ENCODE measurements at regions not wholly inside any gene's neighbourhood (a gene's known extent, or its start where the extent isn't known, plus 50 kb on each side); places are given as distances from the start of the nearest gene placed in this dataset.
A peak's percentile ranks its signal among the peaks of the same experiment; 100 is the strongest.

DNA sequence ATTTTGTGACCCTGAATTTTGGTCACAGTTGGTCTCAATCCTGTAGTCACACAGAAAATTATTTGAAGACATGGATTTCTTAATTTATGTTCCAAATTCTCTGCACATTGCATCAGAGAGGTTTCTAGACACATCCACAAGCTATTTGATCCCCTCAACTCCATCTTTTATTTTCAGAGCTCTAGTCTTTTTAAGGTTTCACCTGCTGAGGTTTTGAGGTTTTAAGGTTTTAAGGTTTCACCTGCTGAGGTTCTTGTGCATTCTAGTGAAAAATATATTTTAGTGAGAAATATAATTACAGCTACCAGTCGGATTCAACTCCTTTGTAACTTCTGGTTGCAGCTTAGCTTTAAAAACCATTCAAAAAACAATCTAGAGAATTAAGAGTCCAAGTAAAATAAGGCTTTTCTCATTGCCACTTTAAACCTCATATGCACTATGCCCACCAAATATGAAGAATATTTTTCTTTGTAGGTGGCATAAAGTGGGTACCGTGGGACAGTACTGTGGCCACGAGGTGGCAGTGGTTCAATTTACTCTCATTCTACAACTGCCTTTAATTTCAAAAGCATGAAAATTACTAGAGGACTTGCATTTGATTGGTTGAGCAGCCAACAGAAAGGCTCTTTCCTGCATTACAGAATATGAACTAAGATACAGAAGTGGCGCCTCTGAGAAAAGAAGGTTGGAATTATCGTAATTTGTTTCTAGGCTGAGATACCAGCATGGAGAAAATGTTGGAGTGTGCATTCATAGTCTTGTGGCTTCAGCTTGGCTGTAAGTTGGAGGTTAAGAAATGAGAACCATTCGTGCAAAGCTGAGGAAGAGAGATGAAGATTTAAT lies 366.5 kb upstream of the OR4E1 start:
- Histone ChIP-seq H3K4me3 (ENCODE audit: low read depth in 1 of 3, low read length in 3 of 3) (no peak overlapping the region), H3K9me3 (ENCODE audit: control insufficient read depth in 4 of 4, low read length in 3 of 4) (no peaks in the 10 kb centered on the region), H3K4me1 (ENCODE audit: control insufficient read depth in 4 of 4, insufficient read depth in 4 of 4, low read length in 3 of 4) (no peaks in the 10 kb centered on the region), H3K9ac (ENCODE audit: low read depth in 1 of 2, low read length in 2 of 2) (no peak overlapping the region), H3K36me3 (ENCODE audit: control insufficient read depth in 4 of 4, insufficient read depth in 3 of 4, low read depth in 1 of 4, low read length in 3 of 4) (no peaks in the 10 kb centered on the region), H3K27ac (ENCODE audit: low read depth in 1 of 2, low read length in 2 of 2) (no peak overlapping the region), H3K27me3 (ENCODE audit: control insufficient read depth in 4 of 4, insufficient read depth in 4 of 4, low read length in 3 of 4) (peaks cover 0 to 6% (median 0%) of the 10 kb centered on the region in 4 donors)
- no peak for DNase-seq (ENCODE audit: low spot score)
- WGBS, result 36% methylated on average over 6 of the region's 6 CpGs
- TF ChIP-seq TAF1 (conservative IDR thresholded peaks at IDR 0.05) (no peak), RXRA (IDR thresholded peaks at IDR 0.05) (no peak), RAD21 (IDR thresholded peaks at IDR 0.05) (peak in 1 of 2 donors; percentile 31), SP1 (IDR thresholded peaks at IDR 0.05) (no peak), HNF4G (IDR thresholded peaks at IDR 0.05) (no peak)

DNA sequence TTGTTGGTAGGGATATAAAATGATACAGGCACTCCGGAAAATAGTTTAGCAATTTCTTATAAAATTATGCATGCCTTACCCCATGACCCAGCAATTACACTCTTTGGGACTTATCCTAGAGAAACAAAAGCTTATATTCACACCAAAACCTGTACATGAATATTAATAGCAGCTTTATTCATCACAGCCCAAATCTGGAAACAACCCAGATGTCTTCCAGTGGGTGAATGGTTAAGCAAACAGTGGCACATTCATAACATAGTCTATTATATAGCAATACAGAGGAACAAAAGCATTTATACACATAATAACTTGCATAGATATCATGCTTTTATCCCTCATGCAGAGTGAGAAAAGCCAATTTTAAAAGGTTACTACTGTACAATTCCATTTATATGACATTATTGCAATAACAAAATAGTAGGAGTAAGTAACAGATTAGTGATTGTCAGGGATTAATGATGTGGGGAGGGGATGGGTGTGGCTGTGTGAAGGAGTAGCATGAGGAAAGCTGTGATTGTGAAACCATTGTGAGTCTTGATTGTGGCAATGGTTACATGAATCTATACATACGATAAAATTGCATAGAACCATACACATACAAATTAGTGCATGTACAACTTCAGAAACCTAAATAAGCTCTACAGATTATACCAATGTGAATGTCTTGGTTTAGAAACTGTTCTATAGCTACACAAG lies 363.1 kb upstream of the OR4E1 start:
- H3K36me3 ChIP-seq (ENCODE audit: control insufficient read depth in 4 of 4, insufficient read depth in 3 of 4, low read depth in 1 of 4, low read length in 3 of 4), result no peaks in the 10 kb centered on the region
- no peaks in the 10 kb centered on the region for H3K27me3 ChIP-seq (ENCODE audit: control insufficient read depth in 4 of 4, insufficient read depth in 4 of 4, low read length in 3 of 4)
- H3K4me3 ChIP-seq (ENCODE audit: low read depth in 1 of 3, low read length in 3 of 3), result no peak overlapping the region
- TF ChIP-seq HNF4A (conservative IDR thresholded peaks at IDR 0.05), result no peak
- TF ChIP-seq FOXA2 (IDR thresholded peaks at IDR 0.05), result no peak
- TF ChIP-seq JUND (IDR thresholded peaks at IDR 0.05), result no peak
- TF ChIP-seq NR2F2 (IDR thresholded peaks at IDR 0.05), result no peak
- no peak for TF ChIP-seq SP1 (IDR thresholded peaks at IDR 0.05)
- TF ChIP-seq FOXA1 (IDR thresholded peaks at IDR 0.05), result no peak
- TF ChIP-seq GABPA (IDR thresholded peaks at IDR 0.05 in 1 of 2, conservative IDR thresholded peaks at IDR 0.05 in 1 of 2), result no peak
- no peak for TF ChIP-seq RXRA (IDR thresholded peaks at IDR 0.05)
- TF ChIP-seq, protein P1, sequence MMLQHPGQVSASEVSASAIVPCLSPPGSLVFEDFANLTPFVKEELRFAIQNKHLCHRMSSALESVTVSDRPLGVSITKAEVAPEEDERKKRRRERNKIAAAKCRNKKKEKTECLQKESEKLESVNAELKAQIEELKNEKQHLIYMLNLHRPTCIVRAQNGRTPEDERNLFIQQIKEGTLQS (IDR thresholded peaks at IDR 0.05), result no peak
- TF ChIP-seq, protein P2, sequence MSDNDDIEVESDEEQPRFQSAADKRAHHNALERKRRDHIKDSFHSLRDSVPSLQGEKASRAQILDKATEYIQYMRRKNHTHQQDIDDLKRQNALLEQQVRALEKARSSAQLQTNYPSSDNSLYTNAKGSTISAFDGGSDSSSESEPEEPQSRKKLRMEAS (IDR thresholded peaks at IDR 0.05), result no peak
- no peak for DNase-seq (ENCODE audit: low spot score)
- no peak overlapping the region for H3K27ac ChIP-seq (ENCODE audit: low read depth in 1 of 2, low read length in 2 of 2)
- H3K9me3 ChIP-seq (ENCODE audit: control insufficient read depth in 4 of 4, low read length in 3 of 4), result no peaks in the 10 kb centered on the region
- H3K4me1 ChIP-seq (ENCODE audit: control insufficient read depth in 4 of 4, insufficient read depth in 4 of 4, low read length in 3 of 4), result no peaks in the 10 kb centered on the region
- 74% methylated on average over 2 of the region's 2 CpGs for WGBS
- H3K9ac ChIP-seq (ENCODE audit: low read depth in 1 of 2, low read length in 2 of 2), result no peak overlapping the region

DNA sequence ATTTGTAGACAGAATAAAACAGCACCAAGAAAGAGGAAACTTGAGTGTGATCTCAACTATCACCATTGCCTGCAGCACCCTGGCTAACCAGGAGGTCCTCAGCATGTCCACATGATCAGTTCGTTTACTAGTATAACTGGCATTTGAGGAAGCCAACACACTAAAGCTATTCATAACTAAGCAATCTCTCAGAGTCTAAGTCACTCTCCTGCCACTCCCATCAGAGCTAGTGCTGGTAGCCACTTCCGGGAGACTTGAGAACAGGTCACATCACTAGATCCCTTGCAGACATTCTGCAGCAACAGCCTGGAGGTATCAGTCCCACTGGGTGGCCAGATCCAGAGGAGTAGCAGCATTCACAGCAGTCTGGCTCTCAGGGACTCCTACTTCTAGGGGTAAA lies 352.9 kb upstream of the OR4E1 start:
- Histone ChIP-seq H3K36me3 (ENCODE audit: control insufficient read depth in 4 of 4, insufficient read depth in 3 of 4, low read depth in 1 of 4, low read length in 3 of 4) (no peaks in the 10 kb centered on the region), H3K27ac (ENCODE audit: low read depth in 1 of 2, low read length in 2 of 2) (no peak overlapping the region), H3K4me1 (ENCODE audit: control insufficient read depth in 4 of 4, insufficient read depth in 4 of 4, low read length in 3 of 4) (no peaks in the 10 kb centered on the region), H3K27me3 (ENCODE audit: control insufficient read depth in 4 of 4, insufficient read depth in 4 of 4, low read length in 3 of 4) (peaks cover 0 to 9% (median 0%) of the 10 kb centered on the region in 4 donors), H3K9ac (ENCODE audit: low read depth in 1 of 2, low read length in 2 of 2) (no peak overlapping the region), H3K9me3 (ENCODE audit: control insufficient read depth in 4 of 4, low read length in 3 of 4) (no peaks in the 10 kb centered on the region), H3K4me3 (ENCODE audit: low read depth in 1 of 3, low read length in 3 of 3) (no peak overlapping the region)
- DNase-seq (ENCODE audit: low spot score), result no peak
- WGBS, result 60% methylated on average over 2 of the region's 2 CpGs
- TF ChIP-seq HNF4A (conservative IDR thresholded peaks at IDR 0.05) (no peak), HNF4G (IDR thresholded peaks at IDR 0.05) (no peak), EGR1 (IDR thresholded peaks at IDR 0.05; ENCODE audit: low read depth in 2 of 2) (no peak), GABPA (IDR thresholded peaks at IDR 0.05 in 1 of 2, conservative IDR thresholded peaks at IDR 0.05 in 1 of 2) (no peak), JUND (IDR thresholded peaks at IDR 0.05) (no peak), TAF1 (conservative IDR thresholded peaks at IDR 0.05) (no peak), SP1 (IDR thresholded peaks at IDR 0.05) (no peak), RAD21 (IDR thresholded peaks at IDR 0.05) (no peak), FOXA1 (IDR thresholded peaks at IDR 0.05) (no peak), NR2F2 (IDR thresholded peaks at IDR 0.05) (no peak)
- TF ChIP-seq, protein P2 (IDR thresholded peaks at IDR 0.05), result no peak
- TF ChIP-seq, protein P3, sequence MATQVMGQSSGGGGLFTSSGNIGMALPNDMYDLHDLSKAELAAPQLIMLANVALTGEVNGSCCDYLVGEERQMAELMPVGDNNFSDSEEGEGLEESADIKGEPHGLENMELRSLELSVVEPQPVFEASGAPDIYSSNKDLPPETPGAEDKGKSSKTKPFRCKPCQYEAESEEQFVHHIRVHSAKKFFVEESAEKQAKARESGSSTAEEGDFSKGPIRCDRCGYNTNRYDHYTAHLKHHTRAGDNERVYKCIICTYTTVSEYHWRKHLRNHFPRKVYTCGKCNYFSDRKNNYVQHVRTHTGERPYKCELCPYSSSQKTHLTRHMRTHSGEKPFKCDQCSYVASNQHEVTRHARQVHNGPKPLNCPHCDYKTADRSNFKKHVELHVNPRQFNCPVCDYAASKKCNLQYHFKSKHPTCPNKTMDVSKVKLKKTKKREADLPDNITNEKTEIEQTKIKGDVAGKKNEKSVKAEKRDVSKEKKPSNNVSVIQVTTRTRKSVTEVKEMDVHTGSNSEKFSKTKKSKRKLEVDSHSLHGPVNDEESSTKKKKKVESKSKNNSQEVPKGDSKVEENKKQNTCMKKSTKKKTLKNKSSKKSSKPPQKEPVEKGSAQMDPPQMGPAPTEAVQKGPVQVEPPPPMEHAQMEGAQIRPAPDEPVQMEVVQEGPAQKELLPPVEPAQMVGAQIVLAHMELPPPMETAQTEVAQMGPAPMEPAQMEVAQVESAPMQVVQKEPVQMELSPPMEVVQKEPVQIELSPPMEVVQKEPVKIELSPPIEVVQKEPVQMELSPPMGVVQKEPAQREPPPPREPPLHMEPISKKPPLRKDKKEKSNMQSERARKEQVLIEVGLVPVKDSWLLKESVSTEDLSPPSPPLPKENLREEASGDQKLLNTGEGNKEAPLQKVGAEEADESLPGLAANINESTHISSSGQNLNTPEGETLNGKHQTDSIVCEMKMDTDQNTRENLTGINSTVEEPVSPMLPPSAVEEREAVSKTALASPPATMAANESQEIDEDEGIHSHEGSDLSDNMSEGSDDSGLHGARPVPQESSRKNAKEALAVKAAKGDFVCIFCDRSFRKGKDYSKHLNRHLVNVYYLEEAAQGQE (IDR thresholded peaks at IDR 0.05), result no peak
- TF ChIP-seq, protein P4, sequence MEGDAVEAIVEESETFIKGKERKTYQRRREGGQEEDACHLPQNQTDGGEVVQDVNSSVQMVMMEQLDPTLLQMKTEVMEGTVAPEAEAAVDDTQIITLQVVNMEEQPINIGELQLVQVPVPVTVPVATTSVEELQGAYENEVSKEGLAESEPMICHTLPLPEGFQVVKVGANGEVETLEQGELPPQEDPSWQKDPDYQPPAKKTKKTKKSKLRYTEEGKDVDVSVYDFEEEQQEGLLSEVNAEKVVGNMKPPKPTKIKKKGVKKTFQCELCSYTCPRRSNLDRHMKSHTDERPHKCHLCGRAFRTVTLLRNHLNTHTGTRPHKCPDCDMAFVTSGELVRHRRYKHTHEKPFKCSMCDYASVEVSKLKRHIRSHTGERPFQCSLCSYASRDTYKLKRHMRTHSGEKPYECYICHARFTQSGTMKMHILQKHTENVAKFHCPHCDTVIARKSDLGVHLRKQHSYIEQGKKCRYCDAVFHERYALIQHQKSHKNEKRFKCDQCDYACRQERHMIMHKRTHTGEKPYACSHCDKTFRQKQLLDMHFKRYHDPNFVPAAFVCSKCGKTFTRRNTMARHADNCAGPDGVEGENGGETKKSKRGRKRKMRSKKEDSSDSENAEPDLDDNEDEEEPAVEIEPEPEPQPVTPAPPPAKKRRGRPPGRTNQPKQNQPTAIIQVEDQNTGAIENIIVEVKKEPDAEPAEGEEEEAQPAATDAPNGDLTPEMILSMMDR (IDR thresholded peaks at IDR 0.05; ENCODE audit: low read depth, low read length, missing input control), result no peak
- TF ChIP-seq, protein P1 (IDR thresholded peaks at IDR 0.05), result no peak

Measured in liver (tissue), 8 donors.